ENCODE measurements at regions not wholly inside any gene's neighbourhood (a gene's known extent, or its start where the extent isn't known, plus 50 kb on each side); places are given as distances from the start of the nearest gene placed in this dataset.

GRCh38 chr13:38566519-38566918, 120.4 kb upstream of the FREM2 start:
- TF ChIP-seq HOXA7 (CRISPR knock-in tag; IDR thresholded peaks at IDR 0.05), result no peak
- TF ChIP-seq CTCF (IDR thresholded peaks at IDR 0.05), result no peak
- no peak for TF ChIP-seq KDM5A (IDR thresholded peaks at IDR 0.05)
- no peak for TF ChIP-seq POLR2A (IDR thresholded peaks at IDR 0.05; ENCODE audit: low read length)
- no peak for TF ChIP-seq ELK1 (IDR thresholded peaks at IDR 0.05; ENCODE audit: low read depth, low read length)
- no peak for TF ChIP-seq HOXB13 (CRISPR knock-in tag; IDR thresholded peaks at IDR 0.05; ENCODE audit: low read depth)
- no peak for TF ChIP-seq ZNF302 (CRISPR knock-in tag; IDR thresholded peaks at IDR 0.05)
- TF ChIP-seq ESRRA (IDR thresholded peaks at IDR 0.05; ENCODE audit: borderline replicate concordance, low read length), result no peak
